SU-DHL-6 (cell line): ENCODE measurements at regions not wholly inside any gene's neighbourhood (a gene's known extent, or its start where the extent isn't known, plus 50 kb on each side); places are given as distances from the start of the nearest gene placed in this dataset.

Experiments used
- H2AFZ ChIP-seq: fragments of 200-600 bp; sonication (generic); 2 replicates; pipeline ENCODE4 v1.6.1; 2014; ENCODE audit warnings: low read depth, mild to moderate bottlenecking, moderate library complexity, mixed read lengths, antibody characterized with exemption, low read length; ENCODE audit not compliant: severe bottlenecking
- H3F3A ChIP-seq: fragments of 200-600 bp; shearing (Covaris generic); 2 replicates; pipeline ENCODE4 v1.6.0; 2016; ENCODE audit warnings: antibody characterized with exemption, mild to moderate bottlenecking; ENCODE audit not compliant: insufficient read depth
- H3K27ac ChIP-seq: fragments of 200-600 bp; sonication (generic); 2 replicates; pipeline ENCODE4 v1.5.1; 2016; ENCODE audit warnings: low read depth, mild to moderate bottlenecking, low read length, moderate library complexity, mixed read lengths
- H3K27me3 ChIP-seq: fragments of 200-600 bp; sonication (generic), shearing (Covaris generic); 2 replicates; pipeline ENCODE4 v1.6.0; 2014; ENCODE audit warnings: mild to moderate bottlenecking, low read length
- H3K36me3 ChIP-seq: fragments of 200-600 bp; sonication (generic); 2 replicates; pipeline ENCODE4 v1.6.1; 2014; ENCODE audit warnings: mild to moderate bottlenecking, low read length, mixed read lengths
- H3K4me2 ChIP-seq: fragments of 300-600, 200-600 bp; shearing (Covaris generic), sonication (generic); 2 replicates; pipeline ENCODE4 v1.6.0; 2014; ENCODE audit warnings: low read length, low read depth, mild to moderate bottlenecking; ENCODE audit not compliant: poor library complexity, severe bottlenecking
- H3K4me3 ChIP-seq: fragments of 200-600 bp; sonication (generic); 2 replicates; pipeline ENCODE4 v1.5.1; 2014; ENCODE audit warnings: antibody characterized with exemption, low read length, mild to moderate bottlenecking, mixed read lengths; ENCODE audit not compliant: insufficient read depth, poor library complexity, severe bottlenecking
- H3K79me2 ChIP-seq: fragments of 200-600 bp; sonication (generic); 2 replicates; pipeline ENCODE4 v1.6.1; 2014; ENCODE audit warnings: mild to moderate bottlenecking, low read length, moderate library complexity; ENCODE audit not compliant: insufficient read depth
- H3K9ac ChIP-seq: fragments of 200-600 bp; sonication (generic); 2 replicates; pipeline ENCODE4 v1.7.0; 2014; ENCODE audit warnings: mild to moderate bottlenecking, low read length
- H3K9me2 ChIP-seq: fragments of 200-600 bp; sonication (generic); replicated peaks from 2 replicates; pipeline ENCODE4 v1.6.1; 2014; ENCODE audit warnings: low read length; ENCODE audit not compliant: insufficient read depth
- H3K9me3 ChIP-seq: fragments of 200-600 bp; sonication (generic); 2 replicates; pipeline ENCODE4 v1.6.1; 2014; ENCODE audit warnings: low read length, mixed read lengths; ENCODE audit not compliant: insufficient read depth
- H4K20me1 ChIP-seq: fragments of 200-600 bp; sonication (generic); 2 replicates; pipeline ENCODE4 v1.6.1; 2014; ENCODE audit warnings: low read depth, mild to moderate bottlenecking, antibody characterized with exemption, low read length, moderate library complexity, mixed read lengths
- EZH2phosphoT487 ChIP-seq: fragments of 200-600 bp; sonication (generic), shearing (Covaris generic); conservative IDR thresholded peaks from 2 replicates; pipeline ENCODE4 v1.6.1; 2018; ENCODE audit warnings: mild to moderate bottlenecking, antibody characterized with exemption, low read length, moderate library complexity, mixed read lengths
- TF ChIP-seq, protein P1 (sequence below): fragments of 200-600 bp; sonication (generic); IDR thresholded peaks from one replicate; pipeline ENCODE4 v1.5.1; 2017; ENCODE audit warnings: antibody characterized with exemption, mild to moderate bottlenecking, low read length, moderate library complexity; ENCODE audit not compliant: insufficient read depth, poor library complexity, severe bottlenecking

- Histone ChIP-seq H3K9ac (no peak overlapping the region), H3K36me3 (no peaks in the 10 kb centered on the region), H3K4me2 (no peak overlapping the region), H3K27ac (no peak overlapping the region), H3K9me2 (no peaks in the 10 kb centered on the region), H3K9me3 (no peaks in the 10 kb centered on the region), H3K27me3 (no peaks in the 10 kb centered on the region), H3K4me3 (no peak overlapping the region), H4K20me1 (no peaks in the 10 kb centered on the region), H3K79me2 (no peaks in the 10 kb centered on the region), H2AFZ (no peak overlapping the region), H3F3A (no peaks in the 10 kb centered on the region)
- TF ChIP-seq EZH2phosphoT487: no peak
- TF ChIP-seq, protein P1, sequence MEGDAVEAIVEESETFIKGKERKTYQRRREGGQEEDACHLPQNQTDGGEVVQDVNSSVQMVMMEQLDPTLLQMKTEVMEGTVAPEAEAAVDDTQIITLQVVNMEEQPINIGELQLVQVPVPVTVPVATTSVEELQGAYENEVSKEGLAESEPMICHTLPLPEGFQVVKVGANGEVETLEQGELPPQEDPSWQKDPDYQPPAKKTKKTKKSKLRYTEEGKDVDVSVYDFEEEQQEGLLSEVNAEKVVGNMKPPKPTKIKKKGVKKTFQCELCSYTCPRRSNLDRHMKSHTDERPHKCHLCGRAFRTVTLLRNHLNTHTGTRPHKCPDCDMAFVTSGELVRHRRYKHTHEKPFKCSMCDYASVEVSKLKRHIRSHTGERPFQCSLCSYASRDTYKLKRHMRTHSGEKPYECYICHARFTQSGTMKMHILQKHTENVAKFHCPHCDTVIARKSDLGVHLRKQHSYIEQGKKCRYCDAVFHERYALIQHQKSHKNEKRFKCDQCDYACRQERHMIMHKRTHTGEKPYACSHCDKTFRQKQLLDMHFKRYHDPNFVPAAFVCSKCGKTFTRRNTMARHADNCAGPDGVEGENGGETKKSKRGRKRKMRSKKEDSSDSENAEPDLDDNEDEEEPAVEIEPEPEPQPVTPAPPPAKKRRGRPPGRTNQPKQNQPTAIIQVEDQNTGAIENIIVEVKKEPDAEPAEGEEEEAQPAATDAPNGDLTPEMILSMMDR: no peak
These were observed 648.8 kb downstream of the ADGRL2 start for GRCh38 chr1:82449506-82450057.

- Histone ChIP-seq H3F3A (no peaks in the 10 kb centered on the region), H3K9me2 (no peaks in the 10 kb centered on the region), H3K9ac (no peak overlapping the region), H3K27me3 (no peaks in the 10 kb centered on the region), H3K9me3 (no peaks in the 10 kb centered on the region), H3K27ac (no peak overlapping the region), H2AFZ (no peak overlapping the region), H3K36me3 (no peaks in the 10 kb centered on the region), H3K4me3 (no peak overlapping the region), H3K79me2 (no peaks in the 10 kb centered on the region), H3K4me2 (no peak overlapping the region), H4K20me1 (no peaks in the 10 kb centered on the region)
- TF ChIP-seq EZH2phosphoT487: no peak
- TF ChIP-seq, protein P1: no peak
These were observed 646.2 kb downstream of the ADGRL2 start for GRCh38 chr1:82446955-82447354.

- Histone ChIP-seq H3K27me3 (no peaks in the 10 kb centered on the region), H3K36me3 (no peaks in the 10 kb centered on the region), H3K79me2 (no peaks in the 10 kb centered on the region), H3K4me2 (no peak overlapping the region), H2AFZ (no peak overlapping the region), H4K20me1 (no peaks in the 10 kb centered on the region), H3K4me3 (no peak overlapping the region), H3K27ac (no peak overlapping the region), H3K9ac (no peak overlapping the region), H3K9me3 (no peaks in the 10 kb centered on the region), H3F3A (no peaks in the 10 kb centered on the region), H3K9me2 (no peaks in the 10 kb centered on the region)
- TF ChIP-seq, protein P1: no peak
- TF ChIP-seq EZH2phosphoT487: no peak
These were observed 645.5 kb downstream of the ADGRL2 start for GRCh38 chr1:82446236-82446635.

DNA sequence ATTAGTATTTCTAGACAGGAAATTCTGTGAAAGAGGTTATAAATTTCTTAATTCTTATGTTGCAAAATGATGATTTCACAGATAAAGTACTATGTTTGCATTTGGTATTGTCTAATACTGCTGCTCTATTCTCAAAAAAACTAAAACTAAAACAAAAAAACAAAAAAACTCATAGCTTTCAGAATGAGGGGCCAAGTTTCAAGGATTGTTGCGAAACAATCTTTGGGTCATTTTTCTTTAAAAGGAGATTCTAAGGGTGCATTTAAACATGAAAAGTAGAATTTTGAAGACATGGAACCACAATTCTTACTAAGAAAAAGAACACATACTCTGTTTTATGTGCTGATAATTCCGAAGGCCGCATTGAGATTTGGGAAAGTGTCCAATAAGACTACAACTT lies 645.1 kb downstream of the ADGRL2 start:
- Histone ChIP-seq H3K36me3 (no peaks in the 10 kb centered on the region), H3K9me3 (no peaks in the 10 kb centered on the region), H3K9ac (no peak overlapping the region), H2AFZ (no peak overlapping the region), H3K4me3 (no peak overlapping the region), H3K79me2 (no peaks in the 10 kb centered on the region), H3K9me2 (no peaks in the 10 kb centered on the region), H3K4me2 (no peak overlapping the region), H3K27ac (no peak overlapping the region), H3F3A (no peaks in the 10 kb centered on the region), H3K27me3 (no peaks in the 10 kb centered on the region), H4K20me1 (no peaks in the 10 kb centered on the region)
- TF ChIP-seq, protein P1: no peak
- no peak for TF ChIP-seq EZH2phosphoT487
